ENCODE measurements at regions not wholly inside any gene's neighbourhood (a gene's known extent, or its start where the extent isn't known, plus 50 kb on each side); places are given as distances from the start of the nearest gene placed in this dataset.

GRCh38 chr10:62618054-62618453 is 186.5 kb upstream of the ADO start:
- TF ChIP-seq, protein P1, sequence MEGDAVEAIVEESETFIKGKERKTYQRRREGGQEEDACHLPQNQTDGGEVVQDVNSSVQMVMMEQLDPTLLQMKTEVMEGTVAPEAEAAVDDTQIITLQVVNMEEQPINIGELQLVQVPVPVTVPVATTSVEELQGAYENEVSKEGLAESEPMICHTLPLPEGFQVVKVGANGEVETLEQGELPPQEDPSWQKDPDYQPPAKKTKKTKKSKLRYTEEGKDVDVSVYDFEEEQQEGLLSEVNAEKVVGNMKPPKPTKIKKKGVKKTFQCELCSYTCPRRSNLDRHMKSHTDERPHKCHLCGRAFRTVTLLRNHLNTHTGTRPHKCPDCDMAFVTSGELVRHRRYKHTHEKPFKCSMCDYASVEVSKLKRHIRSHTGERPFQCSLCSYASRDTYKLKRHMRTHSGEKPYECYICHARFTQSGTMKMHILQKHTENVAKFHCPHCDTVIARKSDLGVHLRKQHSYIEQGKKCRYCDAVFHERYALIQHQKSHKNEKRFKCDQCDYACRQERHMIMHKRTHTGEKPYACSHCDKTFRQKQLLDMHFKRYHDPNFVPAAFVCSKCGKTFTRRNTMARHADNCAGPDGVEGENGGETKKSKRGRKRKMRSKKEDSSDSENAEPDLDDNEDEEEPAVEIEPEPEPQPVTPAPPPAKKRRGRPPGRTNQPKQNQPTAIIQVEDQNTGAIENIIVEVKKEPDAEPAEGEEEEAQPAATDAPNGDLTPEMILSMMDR (IDR thresholded peaks at IDR 0.05; ENCODE audit: low read depth, low read length), result no peak
- no peak overlapping the region for H3K4me3 ChIP-seq (replicated peaks in 1 of 2; ENCODE audit: low read depth in 2 of 2, low read length in 2 of 2)
- no peak for DNase-seq (ENCODE audit: low read depth in 2 of 2)

DNA sequence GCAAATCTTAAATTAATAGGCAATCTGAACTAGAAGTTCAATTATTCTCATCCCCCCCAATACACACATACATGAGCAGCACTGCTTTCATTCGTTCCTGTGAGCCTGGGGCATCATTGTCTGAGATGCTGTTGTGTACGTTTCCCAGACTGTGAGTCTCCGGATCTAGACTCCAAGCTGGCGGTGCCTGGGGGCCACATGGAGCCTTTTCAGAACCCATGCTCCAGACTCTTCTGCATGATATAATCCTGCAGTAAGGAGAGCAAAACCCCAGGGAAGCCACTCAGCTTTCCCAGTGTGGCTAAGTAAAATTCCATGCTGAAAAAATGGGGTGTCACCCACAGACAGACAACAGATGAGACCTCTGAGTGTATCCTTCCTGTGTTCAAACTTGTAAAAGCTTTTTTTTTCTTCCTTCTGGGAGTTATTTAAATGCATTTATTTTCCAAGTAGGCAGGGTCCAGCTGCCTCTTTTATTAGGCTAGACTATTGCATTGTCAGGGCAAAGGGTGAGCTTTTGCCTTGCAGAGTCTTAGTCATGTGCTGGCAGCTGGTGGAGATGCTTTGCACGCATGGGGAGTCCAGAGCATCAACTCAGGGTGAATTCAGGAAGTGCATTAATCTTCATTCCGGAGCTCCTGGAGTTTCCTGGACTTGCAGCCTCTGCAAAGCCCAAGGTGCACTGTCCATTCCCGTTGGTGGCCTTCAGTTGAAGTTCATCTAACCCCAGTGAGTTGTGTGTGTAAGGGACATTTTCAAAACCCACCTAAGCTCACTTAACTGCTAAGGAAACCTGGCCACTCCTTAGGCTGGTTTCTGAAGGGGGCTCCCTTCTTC is 185.7 kb upstream of the ADO start:
- no peak overlapping the region for H3K4me3 ChIP-seq (replicated peaks in 1 of 2; ENCODE audit: low read depth in 2 of 2, low read length in 2 of 2)
- peak; percentile 82 to 83 for DNase-seq (ENCODE audit: low read depth in 2 of 2)
- TF ChIP-seq, protein P1 (IDR thresholded peaks at IDR 0.05; ENCODE audit: low read depth, low read length), result no peak

DNA sequence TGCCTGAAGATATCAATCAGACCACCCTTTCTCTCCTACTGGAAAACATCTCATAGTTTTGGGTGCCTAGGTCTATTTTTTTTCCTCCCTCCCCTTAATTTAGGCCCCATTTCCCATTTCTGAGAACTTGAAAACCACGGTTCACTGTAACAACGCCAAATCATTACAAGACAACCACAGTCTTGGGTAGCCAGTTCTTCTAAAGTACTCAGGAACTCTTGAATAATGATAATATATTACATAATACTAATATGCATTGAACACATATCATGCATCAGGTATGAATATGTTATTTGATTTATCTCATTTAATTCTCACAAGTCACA is 185.1 kb upstream of the ADO start:
- peak in 1 of 2 donors; percentile 17 for DNase-seq (ENCODE audit: low read depth in 2 of 2)
- TF ChIP-seq, protein P1 (IDR thresholded peaks at IDR 0.05; ENCODE audit: low read depth, low read length), result no peak
- no peak overlapping the region for H3K4me3 ChIP-seq (replicated peaks in 1 of 2; ENCODE audit: low read depth in 2 of 2, low read length in 2 of 2)

DNA sequence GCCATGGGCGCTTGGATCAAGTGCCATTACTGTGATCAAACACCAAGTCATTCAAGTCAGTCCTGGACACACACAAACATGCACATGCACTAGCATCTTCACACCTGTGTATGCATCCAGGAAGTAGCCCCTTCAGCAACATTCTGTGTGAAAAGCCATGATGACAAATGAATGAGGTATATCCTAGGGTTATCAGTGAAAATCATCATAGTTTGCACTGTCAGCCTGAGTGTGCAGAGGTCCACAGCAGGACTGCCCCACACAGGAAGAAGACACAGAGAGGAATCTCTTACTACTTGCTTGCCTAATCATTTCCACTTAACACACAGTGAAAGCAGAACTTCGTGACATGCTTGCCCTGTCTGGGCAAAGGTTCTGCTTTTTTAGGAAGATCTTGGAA is 184.0 kb upstream of the ADO start:
- DNase-seq (ENCODE audit: low read depth in 2 of 2), result no peak
- TF ChIP-seq, protein P1 (IDR thresholded peaks at IDR 0.05; ENCODE audit: low read depth, low read length), result no peak
- no peak overlapping the region for H3K4me3 ChIP-seq (replicated peaks in 1 of 2; ENCODE audit: low read depth in 2 of 2, low read length in 2 of 2)

GRCh38 chr10:62623223-62623622 is 181.3 kb upstream of the ADO start:
- DNase-seq (ENCODE audit: low read depth in 2 of 2), result no peak
- no peak overlapping the region for H3K4me3 ChIP-seq (replicated peaks in 1 of 2; ENCODE audit: low read depth in 2 of 2, low read length in 2 of 2)
- TF ChIP-seq, protein P1 (IDR thresholded peaks at IDR 0.05; ENCODE audit: low read depth, low read length), result no peak

DNA sequence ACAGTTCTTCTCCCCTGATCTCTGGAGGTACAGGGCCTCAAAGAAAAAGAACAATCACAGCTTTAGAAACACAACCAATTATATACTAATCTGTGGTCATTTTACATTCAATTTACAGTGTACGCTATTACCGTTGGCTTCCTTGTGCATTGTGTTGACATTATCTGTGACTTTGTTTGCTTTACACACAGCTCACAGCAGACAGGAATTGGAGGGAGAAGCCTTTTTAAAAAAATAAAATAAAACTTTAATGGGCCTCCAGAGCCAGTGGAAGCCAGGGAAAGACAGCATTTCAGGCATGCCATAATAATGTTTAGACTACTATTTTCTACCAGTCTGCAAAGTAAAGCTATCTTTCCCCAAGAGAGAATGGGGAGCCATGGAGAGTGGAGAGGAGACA is 179.0 kb upstream of the ADO start:
- no peak overlapping the region for H3K4me3 ChIP-seq (replicated peaks in 1 of 2; ENCODE audit: low read depth in 2 of 2, low read length in 2 of 2)
- TF ChIP-seq, protein P1 (IDR thresholded peaks at IDR 0.05; ENCODE audit: low read depth, low read length), result no peak
- DNase-seq (ENCODE audit: low read depth in 2 of 2), result no peak

DNA sequence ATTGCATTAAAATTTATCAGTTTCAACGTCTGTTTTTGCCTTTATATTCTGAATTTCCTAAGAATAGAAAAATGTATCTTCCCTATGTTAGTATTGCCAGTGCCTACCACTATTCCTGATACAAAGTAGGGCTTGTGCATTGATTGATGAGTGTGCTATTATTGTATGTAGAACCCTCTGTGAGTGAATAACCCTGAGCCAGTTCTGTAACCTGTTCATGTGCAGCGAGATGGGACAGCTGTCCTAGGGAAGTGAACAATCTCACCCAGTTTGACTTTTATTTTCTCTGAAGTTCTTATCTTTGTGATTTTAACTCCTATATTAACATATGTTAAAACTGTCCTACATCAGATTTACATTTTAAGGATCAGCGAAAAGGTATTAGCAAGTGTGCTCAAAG is 178.4 kb upstream of the ADO start:
- no peak overlapping the region for H3K4me3 ChIP-seq (replicated peaks in 1 of 2; ENCODE audit: low read depth in 2 of 2, low read length in 2 of 2)
- TF ChIP-seq, protein P1 (IDR thresholded peaks at IDR 0.05; ENCODE audit: low read depth, low read length), result no peak
- no peak for DNase-seq (ENCODE audit: low read depth in 2 of 2)
